Stimulated activated CD4-positive, alpha-beta T cell treated with anti-CD3 and anti-CD28 coated beads, TNF-alpha, amount 100 ng/mL, for 48 hours (primary cell): ENCODE measurements at regions not wholly inside any gene's neighbourhood (a gene's known extent, or its start where the extent isn't known, plus 50 kb on each side); places are given as distances from the start of the nearest gene placed in this dataset.

Source experiments
- DNase-seq, 3 donors: peaks; one replicate each; pipeline ENCODE4 v3.0.0-alpha.2; 2020; ENCODE audit warnings: low read depth in 3 of 3

- DNase-seq, result no peak
Measured at GRCh38 chr12:114944736-114945135, 260.8 kb upstream of the TBX3 start.

- no peak for DNase-seq
Measured at GRCh38 chr12:114943601-114944000, 259.6 kb upstream of the TBX3 start.

- no peak for DNase-seq
Measured at GRCh38 chr12:114938487-114939210, 254.7 kb upstream of the TBX3 start.

- DNase-seq, result no peak
Measured at GRCh38 chr12:114936148-114937079, 252.4 kb upstream of the TBX3 start.

GRCh38 chr12:114935658-114936057, 251.7 kb upstream of the TBX3 start:
- no peak for DNase-seq

GRCh38 chr12:114933428-114934160, 249.6 kb upstream of the TBX3 start:
- DNase-seq, result no peak

- no peak for DNase-seq
Measured at GRCh38 chr12:114932806-114933205, 248.8 kb upstream of the TBX3 start.

GRCh38 chr12:114931025-114931424, 247.1 kb upstream of the TBX3 start:
- no peak for DNase-seq

GRCh38 chr12:114926341-114926740, 242.4 kb upstream of the TBX3 start:
- DNase-seq, result no peak

GRCh38 chr12:114924946-114925475, 241.0 kb upstream of the TBX3 start:
- no peak for DNase-seq

GRCh38 chr12:114921781-114922180, 237.8 kb upstream of the TBX3 start:
- DNase-seq, result no peak

GRCh38 chr12:114920771-114921554, 237.0 kb upstream of the TBX3 start:
- no peak for DNase-seq

- no peak for DNase-seq
Measured at GRCh38 chr12:114919479-114919878, 235.5 kb upstream of the TBX3 start.

GRCh38 chr12:114918535-114919233, 234.7 kb upstream of the TBX3 start:
- DNase-seq, result no peak

GRCh38 chr12:114917953-114918352, 234.0 kb upstream of the TBX3 start:
- no peak for DNase-seq

- no peak for DNase-seq
Measured at GRCh38 chr12:114917307-114917706, 233.3 kb upstream of the TBX3 start.

GRCh38 chr12:114916541-114916940, 232.6 kb upstream of the TBX3 start:
- DNase-seq, result no peak

- DNase-seq, result no peak
Measured at GRCh38 chr12:114916124-114916523, 232.1 kb upstream of the TBX3 start.

- no peak for DNase-seq
Measured at GRCh38 chr12:114913871-114914801, 230.2 kb upstream of the TBX3 start.
